SH-SY5Y (cell line): ENCODE measurements at regions not wholly inside any gene's neighbourhood (a gene's known extent, or its start where the extent isn't known, plus 50 kb on each side); places are given as distances from the start of the nearest gene placed in this dataset.

Experiments
- GATA2 ChIP-seq: IDR thresholded peaks from 2 replicates; pipeline ENCODE4 v1.6.1; 2011; ENCODE audit warnings: mild to moderate bottlenecking, low read depth, low read length
- GATA3 ChIP-seq: IDR thresholded peaks from 2 replicates; pipeline ENCODE4 v1.6.1; 2011; ENCODE audit warnings: low read depth, mild to moderate bottlenecking, low read length, moderate library complexity

DNA sequence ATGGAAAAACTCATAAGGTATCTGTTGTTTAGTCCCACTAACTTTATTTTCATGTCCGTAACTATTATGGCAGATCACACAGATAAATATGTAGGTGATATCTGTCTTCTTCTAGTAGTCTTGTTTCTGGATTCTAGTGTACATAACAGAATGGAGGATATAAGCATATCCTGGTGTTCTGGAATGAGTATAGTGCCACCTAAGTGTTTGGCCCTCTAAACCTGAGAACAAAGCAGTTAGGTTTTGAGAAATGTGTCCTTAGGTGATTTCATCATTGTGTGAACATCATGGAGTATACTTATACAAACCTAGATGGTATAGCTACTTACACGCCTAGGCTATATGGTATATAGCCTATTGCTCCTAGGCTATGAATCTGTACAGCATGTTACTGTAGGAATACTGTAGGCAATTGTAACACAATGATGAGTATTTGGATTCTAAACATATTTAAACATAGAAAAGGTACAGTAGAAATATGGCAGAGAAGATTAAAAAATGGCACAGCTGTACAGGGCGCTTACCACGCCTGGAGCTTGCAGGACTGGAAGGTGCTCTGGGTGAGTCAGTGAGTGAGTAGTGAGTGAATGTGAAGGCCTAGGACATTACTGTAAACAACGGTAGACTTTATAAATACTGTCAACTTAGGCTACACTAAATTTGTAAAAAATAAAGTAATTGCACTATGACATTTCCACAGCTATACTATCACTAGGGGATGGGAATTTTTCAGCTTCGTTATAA lies 150.3 kb upstream of the SLC24A2 start:
- TF ChIP-seq GATA2, result no peak
- no peak for TF ChIP-seq GATA3
